Skeletal muscle cell (primary cell): ENCODE measurements at regions not wholly inside any gene's neighbourhood (a gene's known extent, or its start where the extent isn't known, plus 50 kb on each side); places are given as distances from the start of the nearest gene placed in this dataset.

Experiments
- DNase-seq: peaks from one replicate; pipeline ENCODE4 v3.0.0-alpha.2; 2010; ENCODE audit warnings: low read depth
- H3K4me3 ChIP-seq: 2 replicates; pipeline ENCODE4 v1.5.1; 2011; ENCODE audit warnings: low read depth, mild to moderate bottlenecking, control low read depth, low read length, moderate library complexity

DNA sequence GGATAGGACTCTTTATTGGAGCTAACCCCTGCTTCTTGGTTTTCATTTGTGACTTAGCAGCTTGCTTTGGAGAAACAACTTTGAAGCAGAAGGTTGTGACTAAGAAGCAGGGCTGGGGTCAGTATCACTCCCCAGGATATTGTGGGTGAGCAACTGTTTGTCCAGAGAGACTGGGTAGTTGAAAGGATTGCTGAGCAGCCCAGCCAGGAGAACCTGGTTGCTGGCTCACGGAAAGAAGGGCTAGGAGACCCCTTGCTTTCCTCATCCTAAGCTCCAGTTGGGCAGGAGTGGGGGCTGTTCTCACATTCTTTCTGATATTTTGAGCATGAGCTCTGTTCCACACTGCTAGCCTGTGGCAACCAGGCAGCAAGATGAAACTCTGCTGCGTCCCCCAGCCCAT lies 151.2 kb downstream of the CBLN1 start:
- no peak for DNase-seq

DNA sequence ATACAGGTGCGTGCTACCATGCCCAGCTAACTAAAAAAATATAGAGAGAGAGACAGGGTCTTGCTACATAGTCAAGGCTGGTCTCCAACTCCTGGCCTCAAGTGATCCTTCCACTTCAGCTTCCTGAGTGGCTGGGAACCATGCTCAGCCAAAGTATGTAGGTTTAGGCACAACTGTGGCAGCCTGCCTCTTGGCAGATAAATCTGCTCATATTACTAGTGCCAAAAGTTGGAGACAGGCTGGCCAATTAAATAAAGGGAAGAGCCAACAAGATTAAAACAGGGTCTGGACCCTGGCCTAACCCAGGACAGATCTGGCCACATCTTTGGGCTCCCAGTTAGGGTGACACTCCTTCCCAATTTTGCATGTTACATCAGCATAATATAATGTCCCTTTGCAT lies 151.7 kb downstream of the CBLN1 start:
- DNase-seq = no peak
- no peak overlapping the region for H3K4me3 ChIP-seq

More for the DNA sequence above, 151.2 kb downstream of the CBLN1 start:
- H3K4me3 ChIP-seq = no peak overlapping the region

DNA sequence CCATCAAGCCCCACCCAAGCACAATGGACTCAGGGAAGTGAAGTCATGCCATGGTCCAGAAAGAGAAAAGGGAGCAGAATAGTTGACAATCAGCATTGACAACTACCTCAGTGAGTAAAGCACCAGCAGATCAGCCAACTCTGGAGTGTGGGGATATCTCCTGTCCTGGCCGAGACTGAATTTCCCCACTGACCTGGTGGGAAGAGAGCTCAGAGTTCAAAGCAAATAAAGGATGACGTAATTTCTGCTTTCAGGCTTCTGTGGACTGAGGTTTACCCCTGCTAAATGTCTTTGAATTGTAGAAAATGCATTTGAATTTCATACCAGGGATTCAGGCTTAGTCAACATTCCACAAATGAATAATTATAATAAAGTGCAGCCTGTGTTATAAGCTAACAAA lies 152.9 kb downstream of the CBLN1 start:
- H3K4me3 ChIP-seq = no peak overlapping the region
- DNase-seq = no peak

DNA sequence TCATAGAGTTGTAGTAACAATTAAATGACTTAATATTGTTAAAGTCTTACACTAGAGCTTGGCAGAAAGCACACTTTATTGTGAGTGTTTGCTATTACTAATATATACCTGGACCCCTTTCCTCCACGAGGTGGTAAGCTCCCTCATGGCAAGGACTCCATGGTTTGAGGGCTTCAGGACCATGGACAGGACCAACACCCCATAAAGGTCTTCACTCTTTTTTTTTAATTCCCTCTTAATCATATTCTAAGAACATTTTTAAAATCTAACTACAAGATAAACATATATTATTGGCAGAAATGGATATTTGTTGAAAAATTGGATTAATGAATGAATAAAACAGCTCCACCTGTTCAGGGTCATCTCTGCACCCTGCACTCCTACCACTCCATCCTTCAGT lies 154.5 kb downstream of the CBLN1 start:
- no peak overlapping the region for H3K4me3 ChIP-seq
- DNase-seq = no peak

DNA sequence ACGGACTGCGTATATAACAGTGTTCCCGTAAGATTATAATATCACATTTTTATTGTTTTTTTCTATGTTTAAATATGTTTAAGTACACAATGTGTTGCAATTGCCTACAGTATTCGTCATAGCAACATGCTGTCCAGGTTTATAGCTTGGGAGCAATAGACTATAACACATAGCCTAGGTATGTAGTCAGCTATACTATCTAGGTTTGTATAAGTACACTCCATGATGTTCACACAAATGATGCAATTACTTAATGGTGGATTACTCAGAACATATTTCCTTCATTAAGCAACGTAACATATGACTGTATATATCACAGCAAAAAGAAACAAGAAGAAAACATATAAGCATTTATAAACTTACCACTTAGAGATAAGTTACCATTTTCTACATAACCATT lies 160.0 kb downstream of the CBLN1 start:
- no peak overlapping the region for H3K4me3 ChIP-seq
- no peak for DNase-seq

DNA sequence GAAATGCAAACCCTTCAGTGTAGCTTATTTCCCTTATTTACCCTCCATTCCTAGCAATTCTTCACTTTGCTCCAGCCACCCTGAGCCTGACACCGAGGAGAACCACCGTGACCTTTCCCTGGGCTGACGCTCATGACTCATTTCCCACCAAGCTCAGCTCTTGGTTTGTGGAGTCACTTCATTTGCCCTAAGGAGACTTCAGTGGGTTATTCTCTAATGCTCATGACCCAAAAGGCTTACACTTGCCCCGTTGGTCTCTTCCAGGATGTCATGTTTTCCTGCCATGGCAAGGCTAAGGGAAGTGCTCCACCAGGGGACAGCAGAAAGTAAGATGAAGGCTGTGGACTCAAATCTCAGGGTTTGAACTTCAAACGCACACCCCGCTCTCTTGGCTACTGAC lies 161.0 kb downstream of the CBLN1 start:
- DNase-seq = no peak
- H3K4me3 ChIP-seq = no peak overlapping the region

DNA sequence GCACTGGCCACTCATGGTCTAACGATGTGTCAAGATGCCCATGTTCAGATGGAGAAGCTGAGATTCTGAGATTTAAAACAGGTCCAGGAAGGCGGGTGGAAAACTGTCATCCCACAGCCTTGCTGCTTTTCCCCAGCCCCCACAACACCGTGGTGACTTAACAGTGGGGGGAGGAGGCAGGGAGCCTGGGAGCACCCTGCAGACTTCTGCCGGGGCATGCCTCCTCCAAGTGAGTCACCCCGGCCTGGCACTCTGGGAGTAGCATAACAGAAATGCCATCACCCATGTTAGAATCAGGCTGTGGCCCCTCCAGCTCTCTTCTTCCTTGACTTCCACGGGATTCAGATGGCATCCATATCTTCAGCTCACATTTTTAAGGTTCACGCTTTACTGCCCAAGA lies 164.8 kb downstream of the CBLN1 start:
- DNase-seq = no peak

DNA sequence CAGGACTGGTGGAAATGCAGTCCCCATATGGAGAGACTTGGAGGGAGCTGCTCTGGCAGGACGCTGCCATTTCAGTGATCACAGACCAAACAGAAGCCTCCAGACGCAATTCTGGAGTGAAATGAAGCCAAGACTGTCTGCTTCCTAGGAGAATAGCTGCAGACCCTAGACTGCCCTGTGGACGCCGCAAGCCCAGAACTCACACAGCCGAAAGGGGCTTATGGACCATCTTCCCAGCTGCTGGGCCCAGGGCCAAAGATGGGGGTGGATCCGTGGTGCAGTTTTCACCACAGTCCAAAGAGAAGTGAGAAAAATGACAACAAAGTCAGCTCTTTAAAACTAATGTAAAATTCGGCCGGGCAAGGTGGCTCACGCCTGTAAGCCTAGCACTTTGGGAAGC lies 165.7 kb downstream of the CBLN1 start:
- no peak overlapping the region for H3K4me3 ChIP-seq
- DNase-seq = no peak

More for the DNA sequence above, 164.8 kb downstream of the CBLN1 start:
- no peak overlapping the region for H3K4me3 ChIP-seq

DNA sequence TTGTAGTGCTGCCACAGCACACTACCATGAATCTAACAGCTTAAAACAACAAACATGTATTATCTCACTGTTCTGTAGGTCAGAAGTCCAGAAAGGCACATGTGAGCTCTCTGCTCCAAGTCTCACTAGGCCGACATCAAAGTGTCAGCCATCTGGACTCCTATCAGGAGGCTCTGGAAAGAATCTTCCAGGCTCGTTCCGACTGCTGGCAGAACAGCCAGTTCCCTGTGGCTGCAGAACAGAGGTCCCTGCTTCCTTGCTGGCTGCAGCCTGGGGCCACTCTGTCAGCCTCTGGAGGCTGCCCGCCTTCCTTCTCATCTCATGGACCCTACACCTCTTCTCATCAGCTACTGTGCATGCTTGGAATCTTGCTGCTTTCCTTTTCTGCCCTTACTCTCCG lies 168.9 kb downstream of the CBLN1 start:
- no peak overlapping the region for H3K4me3 ChIP-seq
- no peak for DNase-seq

DNA sequence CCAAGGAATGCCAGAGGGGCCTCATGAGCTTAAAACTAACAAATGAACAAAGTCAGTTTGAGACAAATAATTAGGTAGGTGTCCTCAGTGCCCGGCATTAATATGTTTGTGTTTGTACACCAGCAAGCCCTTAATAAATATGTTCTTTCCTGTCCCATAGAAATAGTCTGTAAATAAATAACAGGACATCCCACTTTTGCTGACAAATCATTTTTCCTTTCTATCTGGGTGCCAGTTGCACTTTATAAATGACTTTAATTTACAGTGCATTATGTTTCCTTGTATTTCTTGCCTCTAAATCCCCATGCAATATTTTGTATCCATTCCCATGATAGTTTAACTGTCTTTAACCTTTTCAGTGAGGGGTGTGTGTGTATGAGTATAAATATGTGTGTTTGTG lies 170.3 kb downstream of the CBLN1 start:
- no peak for DNase-seq
- no peak overlapping the region for H3K4me3 ChIP-seq

DNA sequence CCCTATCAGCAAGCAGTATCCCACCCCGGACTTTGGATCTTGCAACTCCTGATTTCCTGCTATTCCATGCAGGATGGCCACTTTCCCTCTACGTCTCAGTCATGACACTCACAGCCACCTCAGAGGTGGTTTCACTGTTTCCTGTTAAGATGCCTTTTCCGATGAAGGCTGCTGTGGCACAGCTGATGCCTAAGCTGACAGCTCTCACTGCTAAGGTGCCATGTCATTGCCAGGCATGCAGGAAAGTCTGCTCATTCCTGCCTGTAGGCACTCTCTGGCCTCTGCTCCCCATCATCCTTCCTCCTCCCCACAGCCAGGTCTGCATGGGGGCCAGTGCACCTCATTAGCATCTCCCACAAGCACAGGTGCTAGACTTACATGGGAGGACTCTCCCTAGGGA lies 173.0 kb downstream of the CBLN1 start:
- no peak for DNase-seq
- no peak overlapping the region for H3K4me3 ChIP-seq

DNA sequence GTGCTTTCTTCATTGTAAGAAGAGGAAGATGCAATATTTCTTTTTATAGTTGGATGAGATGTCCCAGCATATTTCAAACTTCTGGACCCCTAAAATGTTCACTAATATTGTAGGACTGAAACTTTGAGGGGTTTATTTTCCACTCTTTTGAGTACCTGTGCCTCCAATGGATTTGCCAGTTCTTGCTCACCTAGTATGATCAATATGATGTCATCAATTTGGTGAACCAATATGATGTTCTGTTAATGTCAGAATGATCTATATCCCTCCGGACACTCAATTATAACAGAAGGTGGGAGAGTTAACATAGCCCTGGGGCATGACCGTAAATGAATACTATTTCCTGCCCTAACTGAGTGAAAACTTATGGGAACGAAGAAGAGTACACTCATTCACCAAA lies 178.3 kb downstream of the CBLN1 start:
- H3K4me3 ChIP-seq = no peak overlapping the region
- DNase-seq = no peak

DNA sequence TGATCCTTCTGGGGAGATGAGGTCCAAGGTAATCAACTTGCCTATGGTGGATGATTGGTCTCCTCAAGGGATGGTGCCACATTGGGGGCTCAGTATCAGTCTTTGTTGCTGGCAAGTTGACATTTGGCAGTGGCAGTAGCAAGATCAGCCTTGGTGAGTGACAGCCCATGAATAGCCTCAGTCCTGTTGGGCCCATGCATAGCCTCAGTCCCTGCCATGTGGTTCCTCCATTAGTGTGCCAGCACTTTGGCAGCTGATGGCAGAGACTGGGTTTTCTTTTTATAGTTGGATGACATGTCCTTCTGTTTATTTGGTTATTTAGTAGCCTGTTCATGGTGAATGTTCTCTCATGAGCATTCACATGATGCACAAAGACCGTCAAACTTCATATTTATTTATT lies 179.6 kb downstream of the CBLN1 start:
- no peak overlapping the region for H3K4me3 ChIP-seq
- DNase-seq = no peak

DNA sequence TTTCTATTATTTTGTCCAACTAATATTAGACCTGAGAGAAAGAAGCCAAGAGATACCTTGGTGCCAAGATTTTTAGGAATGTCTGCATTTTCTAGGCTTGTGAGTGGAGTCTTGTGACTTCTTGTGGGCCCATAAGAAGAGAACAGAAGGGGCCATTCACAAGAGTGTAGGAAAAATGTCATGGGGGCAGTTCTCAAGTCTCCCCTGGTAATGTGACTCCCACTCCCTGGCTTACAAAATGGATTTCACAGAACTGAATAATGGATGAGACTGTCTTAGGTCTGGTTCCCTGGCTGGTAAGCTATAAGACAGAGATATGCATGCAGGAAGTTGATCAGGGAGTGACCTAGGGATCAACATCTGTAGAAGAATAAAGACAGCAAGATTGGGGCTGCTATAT lies 181.3 kb downstream of the CBLN1 start:
- H3K4me3 ChIP-seq = no peak overlapping the region
- DNase-seq = no peak

DNA sequence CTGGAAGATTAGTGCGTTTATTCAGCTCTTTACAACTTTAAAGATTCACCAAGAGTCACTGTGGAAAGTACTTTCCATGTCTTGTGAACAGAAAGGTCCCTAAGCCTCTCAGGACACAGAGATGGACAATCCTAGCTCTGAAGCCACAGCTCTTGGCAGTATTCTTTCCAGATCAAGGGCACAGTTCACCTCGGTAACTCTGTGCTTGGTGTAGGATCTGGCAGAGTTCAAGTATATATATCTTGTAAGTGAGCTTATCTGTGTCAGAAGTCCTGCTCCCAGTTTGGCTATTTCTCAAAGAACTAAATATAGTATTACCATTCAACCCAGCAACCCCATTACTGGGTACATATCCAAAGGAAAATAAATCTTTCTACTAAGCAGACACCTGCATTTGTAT lies 183.7 kb downstream of the CBLN1 start:
- no peak for DNase-seq
- no peak overlapping the region for H3K4me3 ChIP-seq

DNA sequence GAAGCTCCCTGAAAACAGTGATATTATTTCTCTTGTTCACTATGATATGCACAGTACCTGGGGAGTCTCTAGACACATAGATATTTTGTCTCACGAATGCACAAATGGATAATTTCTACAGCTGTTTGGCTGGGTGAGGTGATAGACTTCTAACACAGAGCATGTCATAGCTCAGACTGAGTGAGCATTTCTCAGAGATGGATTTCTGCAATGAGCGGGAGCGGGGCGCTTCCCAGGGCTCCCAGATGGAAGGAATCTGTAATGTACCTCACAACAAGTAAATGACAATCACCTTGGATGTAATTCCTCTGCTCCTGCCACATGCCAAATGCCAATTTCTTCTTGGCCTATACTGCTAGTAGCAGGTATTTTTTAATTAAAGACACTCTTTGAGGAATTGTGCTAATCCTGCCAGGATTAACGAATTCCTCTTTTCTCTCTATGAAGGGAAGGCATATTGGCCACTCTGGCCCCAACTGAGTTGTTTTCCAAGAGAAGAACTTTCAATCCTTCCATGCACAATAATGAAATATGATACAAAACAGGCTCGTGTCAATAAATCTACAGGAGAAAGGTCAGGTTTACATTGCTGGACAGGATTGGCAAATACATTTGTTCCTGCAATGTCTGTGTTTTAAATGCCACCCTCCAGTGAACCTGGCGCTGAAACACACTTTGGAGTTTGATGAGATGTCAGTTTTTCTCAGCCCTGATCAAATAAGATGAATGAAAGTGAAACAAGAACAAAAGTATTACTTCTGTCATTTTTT lies 185.3 kb downstream of the CBLN1 start:
- H3K4me3 ChIP-seq = no peak overlapping the region
- no peak for DNase-seq

DNA sequence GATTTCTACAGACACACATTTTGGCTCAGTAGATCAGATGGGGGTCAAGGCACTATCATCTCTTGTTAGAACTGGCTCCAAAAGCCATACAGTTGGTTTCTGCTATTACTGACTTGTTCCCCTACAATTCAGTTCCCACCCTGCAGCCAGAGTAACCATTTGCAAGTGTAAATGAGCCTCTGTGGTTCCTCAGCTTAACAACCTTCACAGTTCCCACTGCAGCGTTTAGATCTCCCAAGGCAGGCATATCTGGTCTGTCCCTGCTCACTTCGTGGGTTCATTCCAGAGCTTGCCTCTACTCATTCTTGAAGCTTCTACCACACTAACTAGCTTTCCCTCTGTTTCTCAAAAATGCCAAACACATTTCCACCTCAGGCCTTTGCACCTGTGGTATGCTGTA lies 186.1 kb downstream of the CBLN1 start:
- no peak for DNase-seq
- H3K4me3 ChIP-seq = no peak overlapping the region

DNA sequence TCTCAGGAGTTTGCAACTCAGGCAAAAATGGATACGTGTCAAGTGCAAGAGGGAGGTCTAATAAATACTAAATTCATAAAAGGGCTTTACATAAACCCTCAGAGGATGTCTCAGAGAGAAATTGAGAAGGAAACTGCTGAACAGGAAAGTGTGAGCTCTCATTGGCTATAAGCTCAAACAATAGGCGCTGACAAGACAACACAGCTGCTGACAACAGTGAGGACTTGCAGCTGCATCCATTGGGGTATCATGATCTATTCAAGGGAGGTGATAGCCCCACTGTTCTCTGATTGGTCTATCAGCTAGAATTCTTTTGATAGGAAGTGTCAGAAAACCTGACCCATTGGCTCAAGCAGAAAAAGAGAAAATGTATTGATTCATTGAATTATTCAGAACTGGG lies 187.2 kb downstream of the CBLN1 start:
- H3K4me3 ChIP-seq = no peak overlapping the region
- DNase-seq = no peak

DNA sequence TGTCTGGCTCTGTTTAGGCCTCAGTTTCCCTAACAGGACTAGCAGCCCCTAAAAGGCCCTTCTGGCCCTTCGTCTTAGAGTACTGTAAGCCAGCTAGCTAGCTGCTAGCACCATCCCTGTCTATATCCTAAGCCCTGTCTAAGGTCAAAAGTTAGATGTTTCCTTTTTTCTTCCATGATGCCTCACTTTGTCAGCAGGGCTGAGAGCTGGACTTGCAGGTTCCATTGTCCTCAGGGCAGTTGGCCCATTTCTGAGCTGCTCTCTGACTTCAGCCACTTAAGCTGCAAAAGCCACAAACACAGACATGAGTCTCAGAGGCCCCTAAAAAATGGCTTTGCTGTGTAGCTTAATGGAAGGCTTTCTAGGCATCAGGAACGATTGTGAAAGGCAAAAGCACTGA lies 187.7 kb downstream of the CBLN1 start:
- H3K4me3 ChIP-seq = no peak overlapping the region
- DNase-seq = no peak

DNA sequence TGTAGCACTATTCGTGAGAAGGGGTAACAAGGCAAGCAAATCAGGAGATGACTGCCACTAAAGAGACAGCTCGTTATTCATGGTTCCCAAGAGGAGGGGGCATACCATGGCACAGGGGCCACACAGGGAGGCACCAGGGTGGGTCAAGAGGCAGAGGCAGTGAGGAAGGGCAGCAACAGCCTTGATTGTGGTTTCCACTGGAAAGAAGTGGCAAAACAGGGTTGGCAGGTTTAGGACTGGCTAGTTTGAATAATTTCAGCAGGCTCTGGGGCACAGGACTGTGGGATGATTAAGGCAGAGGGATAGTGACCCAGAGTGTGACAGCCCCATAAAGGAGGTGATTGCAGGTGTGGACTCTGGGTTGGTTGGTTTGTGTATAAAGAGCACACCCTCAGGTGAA lies 188.9 kb downstream of the CBLN1 start:
- no peak for DNase-seq
- H3K4me3 ChIP-seq = no peak overlapping the region

DNA sequence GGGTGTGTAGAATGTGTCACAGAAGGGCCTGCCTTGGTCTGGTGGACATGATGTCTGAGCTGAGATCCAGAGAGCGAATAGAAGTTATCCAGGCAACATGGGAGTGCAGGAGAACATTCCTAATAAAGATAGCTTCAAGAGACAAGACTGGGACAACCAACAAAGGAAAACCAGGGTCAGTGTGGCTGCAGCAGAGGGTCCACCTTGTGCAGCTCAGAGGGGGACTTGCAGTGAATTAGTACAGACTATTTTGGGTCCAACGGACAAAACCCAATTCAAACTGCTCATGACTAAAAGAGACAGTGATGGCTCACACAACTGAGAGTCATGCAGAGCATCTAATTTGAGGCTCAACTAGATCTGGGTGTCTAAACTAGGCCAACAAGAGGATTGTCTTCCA lies 192.1 kb downstream of the CBLN1 start:
- H3K4me3 ChIP-seq = no peak overlapping the region
- DNase-seq = no peak

DNA sequence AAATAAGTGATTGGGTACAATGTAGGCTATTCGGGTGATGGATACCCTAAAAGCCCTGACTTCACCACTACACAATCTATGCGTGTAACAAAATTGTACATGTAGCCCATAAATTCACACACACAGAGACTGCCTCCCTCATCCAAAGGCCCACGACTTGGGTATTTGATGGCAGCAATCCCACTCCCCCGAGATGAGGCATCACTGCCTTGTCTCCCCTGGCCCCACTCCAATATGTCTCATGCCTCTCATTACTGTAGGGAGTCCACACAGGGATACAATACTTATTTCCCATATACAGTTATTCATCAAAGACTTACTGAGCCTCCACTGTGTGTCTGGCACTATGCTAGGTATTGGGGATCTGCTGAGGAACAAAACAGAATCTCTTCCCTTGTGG lies 192.6 kb downstream of the CBLN1 start:
- H3K4me3 ChIP-seq = no peak overlapping the region
- DNase-seq = no peak
